ENCODE measurements at regions not wholly inside any gene's neighbourhood (a gene's known extent, or its start where the extent isn't known, plus 50 kb on each side); places are given as distances from the start of the nearest gene placed in this dataset.

GRCh38 chr14:103282932-103283331, 51.1 kb upstream of the EIF5 start:
- no peak for TF ChIP-seq CTCF (IDR thresholded peaks at IDR 0.05)
- no peak for TF ChIP-seq ZFX (IDR thresholded peaks at IDR 0.05; ENCODE audit: borderline replicate concordance)
